HL-60 (cell line): ENCODE measurements at regions not wholly inside any gene's neighbourhood (a gene's known extent, or its start where the extent isn't known, plus 50 kb on each side); places are given as distances from the start of the nearest gene placed in this dataset.

ENCODE experiments used
- DNase-seq, 2 experiments: peaks; one replicate each; pipeline ENCODE4 v3.0.0-alpha.2; 2010 to 2020; ENCODE audit warnings: low read depth in 1 of 2, low spot score in 1 of 2
- H3K27ac ChIP-seq: fragments of 250-450 bp; sonication (Bioruptor Pico); replicated peaks from 2 replicates; pipeline ENCODE4 v1.5.1; 2020; ENCODE audit warnings: mild to moderate bottlenecking, moderate library complexity
- H3K27me3 ChIP-seq: fragments of 250-450 bp; sonication (Bioruptor Pico); 2 replicates; pipeline ENCODE4 v1.5.1; 2021; ENCODE audit warnings: mild to moderate bottlenecking, moderate library complexity; ENCODE audit not compliant: insufficient read depth, poor library complexity, severe bottlenecking
- H3K4me3 ChIP-seq: replicated peaks from 2 replicates; pipeline ENCODE4 v1.5.1; 2011; ENCODE audit warnings: mild to moderate bottlenecking, control low read depth, low read length; ENCODE audit not compliant: insufficient read depth
- GABPA ChIP-seq: IDR thresholded peaks from 2 replicates; pipeline ENCODE4 v1.6.1; 2012; ENCODE audit warnings: low read depth
- POLR2AphosphoS5 ChIP-seq: IDR thresholded peaks from 2 replicates; pipeline ENCODE4 v1.6.1; 2012; ENCODE audit warnings: low read depth
- SPI1 ChIP-seq: IDR thresholded peaks from 2 replicates; pipeline ENCODE4 v1.6.1; 2012; ENCODE audit warnings: low read depth, mild to moderate bottlenecking, borderline replicate concordance
- TF ChIP-seq, protein P1 (sequence below): IDR thresholded peaks from one replicate; pipeline ENCODE4 v1.5.1; 2011; ENCODE audit warnings: low read length, control low read depth, inconsistent platforms; ENCODE audit not compliant: insufficient read depth
- TF ChIP-seq, protein P2 (sequence below): IDR thresholded peaks from 2 replicates; pipeline ENCODE4 v1.6.1; 2012; ENCODE audit warnings: low read depth; ENCODE audit not compliant: insufficient replicate concordance

DNA sequence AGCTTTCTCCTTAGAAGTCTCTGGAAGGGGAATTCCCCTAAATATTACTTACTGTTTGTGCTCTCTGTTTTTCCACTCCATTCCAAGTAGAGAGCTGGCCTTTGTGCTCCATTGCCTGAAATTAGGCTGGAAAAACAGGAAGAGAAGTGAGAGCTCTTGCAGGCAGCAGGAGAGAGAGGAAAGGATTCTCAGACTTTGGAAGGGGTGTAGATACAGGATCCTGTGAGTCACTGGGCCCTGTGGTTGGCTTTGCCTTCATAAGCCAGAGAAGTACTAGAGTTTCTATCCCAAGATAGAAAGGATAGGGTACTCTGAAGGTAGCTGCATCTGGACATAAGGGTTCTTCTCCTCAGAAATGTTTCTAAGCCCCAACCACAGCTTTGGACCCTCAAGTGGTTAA is 188.9 kb downstream of the CMPK2 start:
- H3K27ac ChIP-seq = no peak overlapping the region
- no peak overlapping the region for H3K4me3 ChIP-seq
- H3K27me3 ChIP-seq = no peaks in the 10 kb centered on the region
- no peak for DNase-seq
- TF ChIP-seq POLR2AphosphoS5 (no peak), SPI1 (no peak), GABPA (no peak)
- TF ChIP-seq, protein P1, sequence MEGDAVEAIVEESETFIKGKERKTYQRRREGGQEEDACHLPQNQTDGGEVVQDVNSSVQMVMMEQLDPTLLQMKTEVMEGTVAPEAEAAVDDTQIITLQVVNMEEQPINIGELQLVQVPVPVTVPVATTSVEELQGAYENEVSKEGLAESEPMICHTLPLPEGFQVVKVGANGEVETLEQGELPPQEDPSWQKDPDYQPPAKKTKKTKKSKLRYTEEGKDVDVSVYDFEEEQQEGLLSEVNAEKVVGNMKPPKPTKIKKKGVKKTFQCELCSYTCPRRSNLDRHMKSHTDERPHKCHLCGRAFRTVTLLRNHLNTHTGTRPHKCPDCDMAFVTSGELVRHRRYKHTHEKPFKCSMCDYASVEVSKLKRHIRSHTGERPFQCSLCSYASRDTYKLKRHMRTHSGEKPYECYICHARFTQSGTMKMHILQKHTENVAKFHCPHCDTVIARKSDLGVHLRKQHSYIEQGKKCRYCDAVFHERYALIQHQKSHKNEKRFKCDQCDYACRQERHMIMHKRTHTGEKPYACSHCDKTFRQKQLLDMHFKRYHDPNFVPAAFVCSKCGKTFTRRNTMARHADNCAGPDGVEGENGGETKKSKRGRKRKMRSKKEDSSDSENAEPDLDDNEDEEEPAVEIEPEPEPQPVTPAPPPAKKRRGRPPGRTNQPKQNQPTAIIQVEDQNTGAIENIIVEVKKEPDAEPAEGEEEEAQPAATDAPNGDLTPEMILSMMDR = no peak
- TF ChIP-seq, protein P2, sequence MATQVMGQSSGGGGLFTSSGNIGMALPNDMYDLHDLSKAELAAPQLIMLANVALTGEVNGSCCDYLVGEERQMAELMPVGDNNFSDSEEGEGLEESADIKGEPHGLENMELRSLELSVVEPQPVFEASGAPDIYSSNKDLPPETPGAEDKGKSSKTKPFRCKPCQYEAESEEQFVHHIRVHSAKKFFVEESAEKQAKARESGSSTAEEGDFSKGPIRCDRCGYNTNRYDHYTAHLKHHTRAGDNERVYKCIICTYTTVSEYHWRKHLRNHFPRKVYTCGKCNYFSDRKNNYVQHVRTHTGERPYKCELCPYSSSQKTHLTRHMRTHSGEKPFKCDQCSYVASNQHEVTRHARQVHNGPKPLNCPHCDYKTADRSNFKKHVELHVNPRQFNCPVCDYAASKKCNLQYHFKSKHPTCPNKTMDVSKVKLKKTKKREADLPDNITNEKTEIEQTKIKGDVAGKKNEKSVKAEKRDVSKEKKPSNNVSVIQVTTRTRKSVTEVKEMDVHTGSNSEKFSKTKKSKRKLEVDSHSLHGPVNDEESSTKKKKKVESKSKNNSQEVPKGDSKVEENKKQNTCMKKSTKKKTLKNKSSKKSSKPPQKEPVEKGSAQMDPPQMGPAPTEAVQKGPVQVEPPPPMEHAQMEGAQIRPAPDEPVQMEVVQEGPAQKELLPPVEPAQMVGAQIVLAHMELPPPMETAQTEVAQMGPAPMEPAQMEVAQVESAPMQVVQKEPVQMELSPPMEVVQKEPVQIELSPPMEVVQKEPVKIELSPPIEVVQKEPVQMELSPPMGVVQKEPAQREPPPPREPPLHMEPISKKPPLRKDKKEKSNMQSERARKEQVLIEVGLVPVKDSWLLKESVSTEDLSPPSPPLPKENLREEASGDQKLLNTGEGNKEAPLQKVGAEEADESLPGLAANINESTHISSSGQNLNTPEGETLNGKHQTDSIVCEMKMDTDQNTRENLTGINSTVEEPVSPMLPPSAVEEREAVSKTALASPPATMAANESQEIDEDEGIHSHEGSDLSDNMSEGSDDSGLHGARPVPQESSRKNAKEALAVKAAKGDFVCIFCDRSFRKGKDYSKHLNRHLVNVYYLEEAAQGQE = no peak

DNA sequence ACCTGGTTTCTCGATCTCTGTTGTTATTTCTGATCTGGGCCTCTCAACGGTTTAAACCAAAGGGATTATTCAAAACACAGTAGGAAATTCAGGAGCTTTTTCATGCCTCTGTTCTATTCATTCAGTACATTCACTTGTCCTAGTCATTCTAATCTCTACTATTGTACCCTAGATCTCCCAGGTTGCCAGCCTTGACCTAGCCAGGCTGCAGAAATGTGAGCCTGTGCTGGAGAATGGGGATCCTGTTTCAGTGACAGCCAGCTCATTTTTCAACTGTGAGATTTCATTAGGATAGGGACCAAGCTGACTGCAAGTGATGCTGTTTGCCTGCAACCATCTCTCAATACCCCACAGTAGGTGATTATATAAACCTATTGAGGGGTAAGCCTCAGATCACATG is 186.2 kb downstream of the CMPK2 start:
- TF ChIP-seq, protein P2 = no peak
- TF ChIP-seq, protein P1 = no peak
- TF ChIP-seq POLR2AphosphoS5 (no peak), SPI1 (no peak), GABPA (no peak)
- Histone ChIP-seq H3K27ac (no peak overlapping the region), H3K4me3 (no peak overlapping the region), H3K27me3 (no peaks in the 10 kb centered on the region)
- no peak for DNase-seq

DNA sequence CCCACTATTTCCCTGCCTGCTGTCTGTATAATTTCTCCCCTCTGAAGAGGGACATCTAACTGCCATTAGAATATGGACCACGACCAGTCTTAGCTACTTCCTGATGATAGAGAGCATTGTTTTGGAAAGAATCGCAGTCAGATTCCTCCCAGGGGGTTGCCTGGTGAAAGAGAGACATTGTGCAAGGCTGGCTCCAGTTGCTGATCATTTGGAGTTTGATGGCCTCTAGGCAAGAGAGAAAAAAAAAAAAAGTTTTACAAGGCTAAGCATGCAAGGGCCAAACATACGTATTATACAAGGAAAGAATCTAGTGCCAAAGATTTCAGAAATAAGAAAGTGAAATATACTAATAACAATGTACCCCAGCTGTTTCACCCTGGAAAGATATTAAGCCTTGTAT is 182.2 kb downstream of the CMPK2 start:
- no peaks in the 10 kb centered on the region for H3K27me3 ChIP-seq
- DNase-seq = no peak
- no peak overlapping the region for H3K27ac ChIP-seq
- H3K4me3 ChIP-seq = no peak overlapping the region
- TF ChIP-seq POLR2AphosphoS5 = no peak
- TF ChIP-seq SPI1 = no peak
- no peak for TF ChIP-seq GABPA
- TF ChIP-seq, protein P2 = no peak
- TF ChIP-seq, protein P1 = no peak
